ENCODE measurements at regions not wholly inside any gene's neighbourhood (a gene's known extent, or its start where the extent isn't known, plus 50 kb on each side); places are given as distances from the start of the nearest gene placed in this dataset.

DNA sequence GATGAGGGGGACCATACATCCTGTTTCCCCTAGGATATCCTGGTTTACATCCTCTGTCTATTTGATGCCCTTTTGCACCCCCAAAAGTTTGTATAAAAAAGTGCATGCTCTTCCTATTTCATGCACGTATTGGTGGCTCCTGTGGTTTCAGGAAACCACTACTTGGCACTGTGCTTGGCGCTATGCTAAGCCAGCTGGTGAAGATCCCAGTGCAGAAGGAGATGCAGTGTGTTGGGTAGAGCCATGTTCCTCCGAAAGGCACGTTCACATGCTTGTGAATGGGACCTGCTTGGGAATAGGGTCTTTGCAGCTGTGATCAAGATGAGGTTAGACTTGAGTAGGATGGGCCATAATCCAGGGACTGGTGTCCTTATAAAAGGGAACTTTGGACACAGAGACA lies 419.7 kb downstream of the GALR1 start:
- Histone ChIP-seq H3K27ac (no peak overlapping the region), H3K9me3 (no peaks in the 10 kb centered on the region), H3K36me3 (no peaks in the 10 kb centered on the region), H3K4me1 (no peaks in the 10 kb centered on the region), H3K4me3 (no peak overlapping the region), H3K27me3 (peaks cover 0 to 3% of the 10 kb centered on the region in 2 donors)
- intact Hi-C loops (cut with DNase I; ENCODE audit: low total_unique reads) = no loop called here
- TF ChIP-seq, protein P1, sequence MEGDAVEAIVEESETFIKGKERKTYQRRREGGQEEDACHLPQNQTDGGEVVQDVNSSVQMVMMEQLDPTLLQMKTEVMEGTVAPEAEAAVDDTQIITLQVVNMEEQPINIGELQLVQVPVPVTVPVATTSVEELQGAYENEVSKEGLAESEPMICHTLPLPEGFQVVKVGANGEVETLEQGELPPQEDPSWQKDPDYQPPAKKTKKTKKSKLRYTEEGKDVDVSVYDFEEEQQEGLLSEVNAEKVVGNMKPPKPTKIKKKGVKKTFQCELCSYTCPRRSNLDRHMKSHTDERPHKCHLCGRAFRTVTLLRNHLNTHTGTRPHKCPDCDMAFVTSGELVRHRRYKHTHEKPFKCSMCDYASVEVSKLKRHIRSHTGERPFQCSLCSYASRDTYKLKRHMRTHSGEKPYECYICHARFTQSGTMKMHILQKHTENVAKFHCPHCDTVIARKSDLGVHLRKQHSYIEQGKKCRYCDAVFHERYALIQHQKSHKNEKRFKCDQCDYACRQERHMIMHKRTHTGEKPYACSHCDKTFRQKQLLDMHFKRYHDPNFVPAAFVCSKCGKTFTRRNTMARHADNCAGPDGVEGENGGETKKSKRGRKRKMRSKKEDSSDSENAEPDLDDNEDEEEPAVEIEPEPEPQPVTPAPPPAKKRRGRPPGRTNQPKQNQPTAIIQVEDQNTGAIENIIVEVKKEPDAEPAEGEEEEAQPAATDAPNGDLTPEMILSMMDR (IDR thresholded peaks at IDR 0.05) = no peak
- DNase-seq = no peak

DNA sequence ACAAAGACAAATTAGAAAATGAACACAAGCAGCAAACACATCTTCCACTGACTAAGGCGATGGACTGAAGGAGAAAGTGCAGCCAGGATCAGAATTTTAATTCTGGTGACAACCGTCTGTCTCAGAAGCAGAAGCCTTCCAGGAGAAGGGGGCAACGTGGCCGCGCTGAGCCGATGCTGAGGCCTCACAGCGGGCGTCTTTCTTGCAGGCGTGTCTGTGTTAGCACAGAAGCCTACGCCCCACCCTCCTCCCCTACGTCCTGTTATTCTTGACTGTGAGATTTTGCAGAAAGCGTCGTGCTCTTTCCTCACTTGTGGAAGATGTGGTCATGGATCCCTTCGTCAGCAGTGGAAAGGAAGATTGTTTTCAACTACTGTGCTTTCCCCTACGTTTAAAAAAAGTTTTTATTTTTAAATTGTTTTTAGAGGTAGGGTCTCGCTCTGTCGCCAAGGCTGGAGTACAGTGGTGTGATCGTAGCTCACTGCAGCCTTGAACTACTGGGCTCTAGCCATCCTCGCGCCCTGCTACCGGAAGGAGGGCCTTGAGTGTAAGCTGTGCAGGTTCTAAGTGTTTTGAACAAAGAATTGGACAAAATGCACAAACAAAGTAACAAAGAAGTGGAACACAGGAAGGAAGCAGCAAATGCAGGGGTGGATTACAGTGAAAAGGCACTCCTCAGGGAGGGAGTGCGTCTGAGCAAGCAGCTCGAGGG lies 422.0 kb downstream of the GALR1 start:
- no peak overlapping the region for H3K4me3 ChIP-seq
- no peak for DNase-seq
- H3K9me3 ChIP-seq = no peaks in the 10 kb centered on the region
- H3K27ac ChIP-seq = no peak overlapping the region
- peaks cover 0 to 3% of the 10 kb centered on the region in 2 donors for H3K27me3 ChIP-seq
- no peaks in the 10 kb centered on the region for H3K36me3 ChIP-seq
- H3K4me1 ChIP-seq = no peaks in the 10 kb centered on the region
- intact Hi-C loops (cut with DNase I; ENCODE audit: low total_unique reads) = no loop called here
- TF ChIP-seq, protein P1 (IDR thresholded peaks at IDR 0.05) = no peak

DNA sequence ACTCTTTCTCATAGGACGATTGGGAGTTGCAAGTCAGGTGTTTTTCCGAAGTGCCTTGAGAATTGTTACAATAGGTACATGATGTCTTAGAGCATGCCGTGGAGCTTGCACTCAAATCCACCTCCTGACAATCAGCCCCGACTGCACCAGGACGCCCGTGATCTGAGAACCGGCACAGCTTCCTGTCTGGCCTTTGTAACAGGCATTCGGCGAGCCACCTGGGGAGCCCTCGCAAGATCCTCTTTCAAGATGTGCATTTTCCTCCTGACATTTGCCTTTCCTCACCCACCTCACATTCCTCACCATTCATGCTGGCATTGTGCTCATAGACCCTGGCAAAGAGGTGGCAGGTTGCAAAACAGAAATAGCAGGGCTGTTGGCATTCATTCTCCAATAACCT lies 427.3 kb downstream of the GALR1 start:
- intact Hi-C loops (cut with DNase I; ENCODE audit: low total_unique reads) = no loop called here
- TF ChIP-seq, protein P1 (IDR thresholded peaks at IDR 0.05) = no peak
- Histone ChIP-seq H3K27ac (no peak overlapping the region), H3K9me3 (no peaks in the 10 kb centered on the region), H3K36me3 (no peaks in the 10 kb centered on the region), H3K4me1 (no peaks in the 10 kb centered on the region), H3K27me3 (no peaks in the 10 kb centered on the region), H3K4me3 (no peak overlapping the region)
- DNase-seq = no peak

DNA sequence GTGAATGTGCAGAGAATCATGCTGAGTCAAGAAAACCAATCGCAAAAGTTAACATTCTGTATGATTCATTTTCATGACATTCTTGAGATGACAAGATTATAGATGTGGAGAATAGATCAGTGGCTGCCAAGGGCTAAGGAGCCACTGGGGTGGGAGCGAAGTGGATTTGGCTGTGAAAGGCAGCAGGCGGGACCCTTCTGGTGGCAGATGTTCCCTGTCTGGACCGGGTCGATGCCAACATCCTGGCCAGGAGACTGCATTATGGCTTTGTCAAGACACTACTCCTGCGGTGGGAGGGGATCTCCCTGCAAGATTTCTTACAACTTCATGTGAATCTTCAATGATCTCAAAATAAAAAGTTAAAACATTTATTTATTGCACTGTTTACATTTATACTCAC lies 427.9 kb downstream of the GALR1 start:
- DNase-seq = no peak
- Histone ChIP-seq H3K36me3 (no peaks in the 10 kb centered on the region), H3K27ac (no peak overlapping the region), H3K4me1 (no peaks in the 10 kb centered on the region), H3K4me3 (no peak overlapping the region), H3K9me3 (no peaks in the 10 kb centered on the region), H3K27me3 (no peaks in the 10 kb centered on the region)
- TF ChIP-seq, protein P1 (IDR thresholded peaks at IDR 0.05) = no peak
- intact Hi-C loops (cut with DNase I; ENCODE audit: low total_unique reads) = no loop called here

DNA sequence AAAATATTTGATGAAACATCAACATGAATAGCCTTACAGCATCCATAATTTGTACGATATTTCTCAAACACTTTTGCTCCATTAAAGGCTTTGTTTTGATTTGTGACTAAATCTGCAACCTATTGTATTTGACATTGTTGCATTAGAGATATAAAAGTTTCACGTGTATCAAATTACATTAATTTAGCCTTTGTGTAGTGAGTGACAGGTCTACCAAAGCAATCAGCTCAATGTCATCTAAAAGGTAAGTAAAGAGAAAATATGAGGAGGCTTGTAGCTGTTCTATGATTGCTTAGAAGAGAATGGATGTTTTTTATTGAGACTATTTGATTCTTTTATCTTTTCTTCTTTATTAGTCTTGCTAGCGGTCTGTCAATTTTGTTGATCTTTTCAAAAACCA lies 430.2 kb downstream of the GALR1 start:
- H3K36me3 ChIP-seq = no peaks in the 10 kb centered on the region
- TF ChIP-seq, protein P1 (IDR thresholded peaks at IDR 0.05) = no peak
- no peak overlapping the region for H3K4me3 ChIP-seq
- H3K4me1 ChIP-seq = no peaks in the 10 kb centered on the region
- intact Hi-C loops (cut with DNase I; ENCODE audit: low total_unique reads) = no loop called here
- no peak overlapping the region for H3K27ac ChIP-seq
- DNase-seq = no peak
- no peaks in the 10 kb centered on the region for H3K27me3 ChIP-seq
- no peaks in the 10 kb centered on the region for H3K9me3 ChIP-seq

DNA sequence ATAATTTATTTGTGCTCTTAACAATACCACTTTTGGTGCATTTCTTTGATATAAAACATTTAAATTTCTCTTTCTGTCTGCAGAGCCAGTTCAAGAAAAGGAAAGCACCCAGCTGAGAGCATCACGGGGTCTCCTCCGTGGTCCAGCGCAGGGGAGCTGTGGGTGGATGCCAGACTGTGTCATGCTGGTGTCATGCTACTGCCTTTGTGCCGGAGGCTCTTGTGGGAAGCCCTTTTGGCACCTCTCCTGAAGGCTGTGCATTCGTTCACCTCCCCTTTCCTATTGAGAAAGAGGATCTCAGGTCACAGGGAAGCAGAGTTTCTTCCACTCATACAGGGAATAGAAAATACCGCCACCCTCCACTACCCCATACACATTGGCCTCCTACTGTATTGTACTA lies 450.4 kb downstream of the GALR1 start:
- TF ChIP-seq, protein P1 (IDR thresholded peaks at IDR 0.05) = no peak
- no peaks in the 10 kb centered on the region for H3K4me1 ChIP-seq
- H3K27me3 ChIP-seq = no peaks in the 10 kb centered on the region
- H3K36me3 ChIP-seq = no peaks in the 10 kb centered on the region
- H3K4me3 ChIP-seq = no peak overlapping the region
- no peaks in the 10 kb centered on the region for H3K9me3 ChIP-seq
- no peak overlapping the region for H3K27ac ChIP-seq
- no peak for DNase-seq
- intact Hi-C loops (cut with DNase I; ENCODE audit: low total_unique reads) = no loop called here
